Lower leg skin (tissue), 4 donors: ENCODE measurements at regions not wholly inside any gene's neighbourhood (a gene's known extent, or its start where the extent isn't known, plus 50 kb on each side); places are given as distances from the start of the nearest gene placed in this dataset.

Source experiments
- DNase-seq, 2 donors: peaks; one replicate each; pipeline ENCODE4 v3.0.0-alpha.2; 2019; ENCODE audit warnings: low spot score in 2 of 2
- H3K4me3 ChIP-seq: fragments of 200-600 bp; sonication (generic); 2 replicates; pipeline ENCODE4 v1.5.1; 2017; ENCODE audit warnings: mild to moderate bottlenecking, low read depth; ENCODE audit not compliant: poor library complexity, severe bottlenecking
- CTCF ChIP-seq, 3 donors: fragments of 450-650 bp; IDR thresholded peaks; one replicate each; pipeline ENCODE4 v1.5.1; 2016; ENCODE audit warnings: antibody characterized with exemption in 3 of 3, mild to moderate bottlenecking in 3 of 3, moderate library complexity in 2 of 3
- POLR2A ChIP-seq, 2 donors: fragments of 450-650 bp; IDR thresholded peaks; one replicate each; pipeline ENCODE4 v1.6.1; 2016 to 2017; ENCODE audit warnings: antibody characterized with exemption in 2 of 2, mild to moderate bottlenecking in 1 of 2, moderate library complexity in 1 of 2
- WGBS, 2 donors: methylation state at CpG; one replicate each; pipeline ENCODE4 v1.1.5; 2018; 5-methylcytosine and 5-hydroxymethylcytosine counted together
- intact Hi-C: fragments of 100-400 bp; cut with DNase I; formaldehyde crosslinking; loops from one replicate; pipeline ENCODE4 v1.15.0; 2023; ENCODE audit warnings: low total_unique reads

- intact Hi-C loops = no loop called here
- H3K4me3 ChIP-seq = no peak overlapping the region
- DNase-seq = no peak
- no peak for TF ChIP-seq CTCF (IDR thresholded peaks at IDR 0.05)
- no peak for TF ChIP-seq POLR2A (IDR thresholded peaks at IDR 0.05)
- WGBS, 2 donors = 75 to 81% methylated on average over 1 of the region's 1 CpG
Measured at GRCh38 chr7:15906436-15906835, 220.0 kb upstream of the MEOX2 start.

GRCh38 chr7:15905251-15906040 is 219.0 kb upstream of the MEOX2 start:
- no peak for TF ChIP-seq CTCF (IDR thresholded peaks at IDR 0.05)
- TF ChIP-seq POLR2A (IDR thresholded peaks at IDR 0.05) = no peak
- intact Hi-C loops = no loop called here

GRCh38 chr7:15891151-15891881 is 204.8 kb upstream of the MEOX2 start:
- no peak for DNase-seq
- no peak for TF ChIP-seq POLR2A (IDR thresholded peaks at IDR 0.05)
- no peak for TF ChIP-seq CTCF (IDR thresholded peaks at IDR 0.05)
- intact Hi-C loops = no loop called here

More at GRCh38 chr7:15905251-15906040, 219.0 kb upstream of the MEOX2 start:
- WGBS, 2 donors = 76 to 78% methylated on average over 8 of the region's 8 CpGs
- no peak for DNase-seq
- no peak overlapping the region for H3K4me3 ChIP-seq

GRCh38 chr7:15889507-15889906 is 203.0 kb upstream of the MEOX2 start:
- no peak for DNase-seq
- intact Hi-C loops = no loop called here
- TF ChIP-seq POLR2A (IDR thresholded peaks at IDR 0.05) = no peak
- no peak for TF ChIP-seq CTCF (IDR thresholded peaks at IDR 0.05)
- 51 to 60% methylated on average over 3 of the region's 3 CpGs for WGBS, 2 donors
- no peak overlapping the region for H3K4me3 ChIP-seq

More at GRCh38 chr7:15891151-15891881, 204.8 kb upstream of the MEOX2 start:
- no peak overlapping the region for H3K4me3 ChIP-seq

- DNase-seq = no peak
- no peak for TF ChIP-seq POLR2A (IDR thresholded peaks at IDR 0.05)
- TF ChIP-seq CTCF (IDR thresholded peaks at IDR 0.05) = no peak
- H3K4me3 ChIP-seq = no peak overlapping the region
- WGBS, 2 donors = 65 to 72% methylated on average over 1 of the region's 1 CpG
- intact Hi-C loops = no loop called here
Measured at GRCh38 chr7:15888090-15888489, 201.6 kb upstream of the MEOX2 start.
